ENCODE measurements at regions not wholly inside any gene's neighbourhood (a gene's known extent, or its start where the extent isn't known, plus 50 kb on each side); places are given as distances from the start of the nearest gene placed in this dataset.

GRCh38 chr21:25081096-25081495, 526.2 kb downstream of the MRPL39 start:
- TF ChIP-seq, protein P1, sequence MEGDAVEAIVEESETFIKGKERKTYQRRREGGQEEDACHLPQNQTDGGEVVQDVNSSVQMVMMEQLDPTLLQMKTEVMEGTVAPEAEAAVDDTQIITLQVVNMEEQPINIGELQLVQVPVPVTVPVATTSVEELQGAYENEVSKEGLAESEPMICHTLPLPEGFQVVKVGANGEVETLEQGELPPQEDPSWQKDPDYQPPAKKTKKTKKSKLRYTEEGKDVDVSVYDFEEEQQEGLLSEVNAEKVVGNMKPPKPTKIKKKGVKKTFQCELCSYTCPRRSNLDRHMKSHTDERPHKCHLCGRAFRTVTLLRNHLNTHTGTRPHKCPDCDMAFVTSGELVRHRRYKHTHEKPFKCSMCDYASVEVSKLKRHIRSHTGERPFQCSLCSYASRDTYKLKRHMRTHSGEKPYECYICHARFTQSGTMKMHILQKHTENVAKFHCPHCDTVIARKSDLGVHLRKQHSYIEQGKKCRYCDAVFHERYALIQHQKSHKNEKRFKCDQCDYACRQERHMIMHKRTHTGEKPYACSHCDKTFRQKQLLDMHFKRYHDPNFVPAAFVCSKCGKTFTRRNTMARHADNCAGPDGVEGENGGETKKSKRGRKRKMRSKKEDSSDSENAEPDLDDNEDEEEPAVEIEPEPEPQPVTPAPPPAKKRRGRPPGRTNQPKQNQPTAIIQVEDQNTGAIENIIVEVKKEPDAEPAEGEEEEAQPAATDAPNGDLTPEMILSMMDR (IDR thresholded peaks at IDR 0.05; ENCODE audit: low read depth, low read length): no peak
- DNase-seq (ENCODE audit: extremely low read depth, low read depth): no peak

DNA sequence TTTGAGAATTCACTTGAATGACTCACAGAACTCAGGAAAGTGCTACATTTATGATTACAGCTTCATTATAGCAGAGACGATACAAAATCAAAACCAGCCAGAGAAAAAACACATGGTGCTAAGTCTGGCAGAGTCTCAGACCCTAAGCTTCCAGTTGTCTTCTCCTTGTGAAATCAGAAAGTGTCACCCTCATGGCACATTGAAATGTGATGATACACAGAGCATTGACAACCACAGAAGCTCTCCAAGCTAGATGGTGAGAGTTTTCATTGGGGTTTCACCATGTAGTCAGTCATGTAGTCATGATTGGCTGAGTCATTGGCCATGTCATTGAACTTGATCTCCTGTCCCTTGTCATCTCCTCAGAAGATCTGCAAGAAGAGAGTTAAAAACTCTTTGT, 526.6 kb downstream of the MRPL39 start:
- TF ChIP-seq, protein P1 (IDR thresholded peaks at IDR 0.05; ENCODE audit: low read depth, low read length): no peak
- no peak for DNase-seq (ENCODE audit: extremely low read depth, low read depth)

DNA sequence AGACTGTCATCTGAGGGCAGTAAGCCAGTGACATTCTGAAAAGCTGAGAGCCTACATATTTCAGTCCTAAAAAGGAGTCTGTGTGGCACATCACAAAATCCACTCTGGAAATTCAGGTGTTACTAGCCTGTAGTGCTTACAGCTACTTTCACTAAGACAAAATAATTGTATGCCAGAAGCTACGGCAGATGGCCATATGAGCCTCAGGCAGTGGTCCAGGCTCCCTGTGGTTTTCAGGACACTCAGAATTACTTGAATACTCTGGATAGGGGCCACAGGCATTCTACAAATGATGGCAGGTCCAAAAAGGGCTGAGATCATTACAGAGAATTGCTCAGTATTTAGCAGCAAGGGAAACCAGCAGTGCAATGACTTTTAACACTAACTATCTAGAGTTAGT, 527.1 kb downstream of the MRPL39 start:
- DNase-seq (ENCODE audit: extremely low read depth, low read depth): no peak

GRCh38 chr21:25079053-25079452, 528.2 kb downstream of the MRPL39 start:
- no peak for DNase-seq (ENCODE audit: extremely low read depth, low read depth)
- TF ChIP-seq, protein P1 (IDR thresholded peaks at IDR 0.05; ENCODE audit: low read depth, low read length): no peak

More for the DNA sequence above, 527.1 kb downstream of the MRPL39 start:
- TF ChIP-seq, protein P1 (IDR thresholded peaks at IDR 0.05; ENCODE audit: low read depth, low read length): no peak

- DNase-seq (ENCODE audit: extremely low read depth, low read depth): no peak
- TF ChIP-seq, protein P1 (IDR thresholded peaks at IDR 0.05; ENCODE audit: low read depth, low read length): no peak
These were observed 545.2 kb downstream of the MRPL39 start for GRCh38 chr21:25062061-25062460.

- no peak for DNase-seq (ENCODE audit: extremely low read depth, low read depth)
- TF ChIP-seq, protein P1 (IDR thresholded peaks at IDR 0.05; ENCODE audit: low read depth, low read length): no peak
These were observed 552.6 kb downstream of the MRPL39 start for GRCh38 chr21:25054689-25055088.

GRCh38 chr21:25039461-25040380, 567.6 kb downstream of the MRPL39 start:
- TF ChIP-seq, protein P1 (IDR thresholded peaks at IDR 0.05; ENCODE audit: low read depth, low read length): no peak
- DNase-seq (ENCODE audit: extremely low read depth, low read depth): no peak

All from AG09319 (cell line).